HG03025 (cell line): ENCODE measurements at regions not wholly inside any gene's neighbourhood (a gene's known extent, or its start where the extent isn't known, plus 50 kb on each side); places are given as distances from the start of the nearest gene placed in this dataset.
"Not testable (repeated sequence)": the region's sequence is repeated elsewhere in the genome, so short reads cannot be mapped to it uniquely, and the experiment has no call there.

Experiments used
- ATAC-seq: cut with Tn5 transposase; IDR thresholded peaks from one replicate; pipeline ENCODE4 v1.9.1; 2021; ENCODE audit warnings: mild to moderate bottlenecking, moderate library complexity; ENCODE audit not compliant: unreplicated experiment, low FRiP score

- no peak for ATAC-seq
Measured at GRCh38 chr18:54662986-54663385, 71.9 kb downstream of the DYNAP start.

GRCh38 chr18:54669701-54670100 is 78.7 kb downstream of the DYNAP start:
- ATAC-seq = not testable (repeated sequence)

GRCh38 chr18:54671291-54671881 is 80.3 kb downstream of the DYNAP start:
- ATAC-seq = no peak

- no peak for ATAC-seq
Measured at GRCh38 chr18:54672109-54672508, 81.1 kb downstream of the DYNAP start.

- ATAC-seq = no peak
Measured at GRCh38 chr18:54672846-54673475, 81.9 kb downstream of the DYNAP start.

GRCh38 chr18:54673936-54674335 is 82.9 kb downstream of the DYNAP start:
- ATAC-seq = no peak

GRCh38 chr18:54675076-54675475 is 84.0 kb downstream of the DYNAP start:
- no peak for ATAC-seq

- no peak for ATAC-seq
Measured at GRCh38 chr18:54679318-54680149, 88.5 kb downstream of the DYNAP start.

- ATAC-seq = no peak
Measured at GRCh38 chr18:54684784-54685183, 93.7 kb downstream of the DYNAP start.

GRCh38 chr18:54689319-54689718 is 98.3 kb downstream of the DYNAP start:
- ATAC-seq = no peak

GRCh38 chr18:54690198-54690597 is 99.2 kb downstream of the DYNAP start:
- no peak for ATAC-seq

- ATAC-seq = no peak
Measured at GRCh38 chr18:54692463-54692862, 101.4 kb downstream of the DYNAP start.

GRCh38 chr18:54696616-54697293 is 105.7 kb downstream of the DYNAP start:
- ATAC-seq = no peak

GRCh38 chr18:54700580-54700979 is 109.5 kb downstream of the DYNAP start:
- ATAC-seq = no peak

- ATAC-seq = no peak
Measured at GRCh38 chr18:54702686-54703085, 111.6 kb downstream of the DYNAP start.

GRCh38 chr18:54710074-54710899 is 118.0 kb upstream of the RAB27B start:
- ATAC-seq = no peak

GRCh38 chr18:54710900-54711281 is 117.4 kb upstream of the RAB27B start:
- ATAC-seq = no peak

GRCh38 chr18:54712306-54712705 is 116.0 kb upstream of the RAB27B start:
- ATAC-seq = no peak

- ATAC-seq = no peak
Measured at GRCh38 chr18:54712758-54713157, 115.5 kb upstream of the RAB27B start.

- ATAC-seq = no peak
Measured at GRCh38 chr18:54713386-54713785, 114.9 kb upstream of the RAB27B start.
